GM12878 (cell line): ENCODE measurements at regions not wholly inside any gene's neighbourhood (a gene's known extent, or its start where the extent isn't known, plus 50 kb on each side); places are given as distances from the start of the nearest gene placed in this dataset.

ENCODE experiments used
- ATAC-seq: fragments of 200-7000 bp; cut with Tn5 transposase; 3 replicates; pipeline ENCODE4 v1.9.1; 2020; ENCODE audit warnings: mild to moderate bottlenecking, moderate library complexity
- BruUV-seq: library from RNA; stranded (reverse); fragments of 400-500 nt; replicated peaks from 2 replicates; lab custom pipeline; 2021; lab: Mats Ljungman, UMichigan
- CTCF ChIA-PET: fragments of 300-600 bp; sonication (Branson Sonifier 250); formaldehyde crosslinking; extraction: SDS; loops from one replicate; lab custom pipeline; 2021; ENCODE audit warnings: inconsistent platforms; lab: Yijun Ruan, JAX
- POLR2A ChIA-PET: fragments of 350-600 bp; formaldehyde crosslinking; extraction: SDS; loops from one replicate; lab custom pipeline; 2021; ENCODE audit warnings: inconsistent platforms; lab: Charles Lee
- RAD21 ChIA-PET: fragments of 300-600 bp; sonication (Branson Sonifier 250); formaldehyde crosslinking; loops from one replicate; lab custom pipeline; 2023; ENCODE audit warnings: antibody characterized with exemption; ENCODE audit not compliant: unreplicated experiment; lab: Charles Lee
- SMC1A ChIA-PET: fragments of 300-600 bp; sonication (Branson Sonifier 250); formaldehyde crosslinking; loops from one replicate; lab custom pipeline; 2023; ENCODE audit not compliant: unreplicated experiment, uncharacterized antibody; lab: Charles Lee
- DNase-seq: peaks from one replicate; pipeline ENCODE4 v3.0.0-alpha.2; 2011; ENCODE audit warnings: low read depth, low spot score
- FAIRE-seq: peaks from 3 replicates; lab custom pipeline; 2011; peaks lifted over from hg19 to GRCh38; lab: Jason Lieb, UNC
- H2AFZ ChIP-seq: 2 replicates; pipeline ENCODE4 v1.6.0; 2011; ENCODE audit warnings: low read depth, low read length, control low read depth; ENCODE audit not compliant: control insufficient read depth
- H3K27ac ChIP-seq: 2 replicates; pipeline ENCODE4 v1.5.1; 2011; ENCODE audit warnings: control low read depth; ENCODE audit not compliant: control insufficient read depth, insufficient read depth
- H3K27me3 ChIP-seq, 2 experiments: replicated peaks in 1 of 2; 2 replicates each; pipeline versions ENCODE4 v1.6.0 to v1.6.1; 2011; ENCODE audit warnings: low read length in 1 of 2; ENCODE audit not compliant: control insufficient read depth in 2 of 2, insufficient read depth in 2 of 2
- H3K36me3 ChIP-seq, 2 experiments: 2 replicates each; pipeline ENCODE4 v1.5.1; 2011; ENCODE audit warnings: low read length in 1 of 2; ENCODE audit not compliant: control insufficient read depth in 2 of 2, insufficient read depth in 2 of 2
- H3K4me1 ChIP-seq: 2 replicates; pipeline ENCODE4 v1.6.1; 2011; ENCODE audit warnings: mild to moderate bottlenecking, low read length, moderate library complexity, mixed read lengths; ENCODE audit not compliant: control insufficient read depth, insufficient read depth
- H3K4me2 ChIP-seq: 2 replicates; pipeline ENCODE4 v1.6.0; 2011; ENCODE audit warnings: control low read depth; ENCODE audit not compliant: control insufficient read depth, insufficient read depth
- H3K4me3 ChIP-seq: fragments of 200-600 bp; sonication (generic); 2 replicates; pipeline ENCODE4 v1.5.1; 2016
- H3K79me2 ChIP-seq: 2 replicates; pipeline ENCODE4 v1.6.0; 2011; ENCODE audit warnings: low read length; ENCODE audit not compliant: control insufficient read depth, insufficient read depth
- H3K9ac ChIP-seq: 2 replicates; pipeline ENCODE4 v1.8.0; 2011; ENCODE audit warnings: low read length, control low read depth, mixed read lengths; ENCODE audit not compliant: control insufficient read depth, insufficient read depth
- H3K9me3 ChIP-seq: replicated peaks from 3 replicates; pipeline ENCODE4 v1.5.1; 2011; ENCODE audit warnings: mild to moderate bottlenecking, low read length; ENCODE audit not compliant: control insufficient read depth, insufficient read depth
- H4K20me1 ChIP-seq: 2 replicates; pipeline ENCODE4 v1.6.0; 2011; ENCODE audit not compliant: control insufficient read depth, insufficient read depth
- BRCA1 ChIP-seq: IDR thresholded peaks from 2 replicates; pipeline ENCODE4 v1.6.1; 2011; ENCODE audit warnings: low read depth, low read length, improper control_type of control experiment
- GATAD2B ChIP-seq: fragments of 450-650 bp; conservative IDR thresholded peaks from 2 replicates; pipeline ENCODE4 v1.6.1; 2017; ENCODE audit warnings: low read depth, mild to moderate bottlenecking, moderate library complexity
- IKZF1 ChIP-seq: fragments of 450-650 bp; conservative IDR thresholded peaks from 2 replicates; pipeline ENCODE4 v1.6.1; 2017; ENCODE audit warnings: antibody characterized with exemption, mild to moderate bottlenecking
- KLF5 ChIP-seq: fragments of 450-650 bp; IDR thresholded peaks from 2 replicates; pipeline ENCODE4 v1.6.1; 2014; ENCODE audit warnings: mild to moderate bottlenecking; ENCODE audit not compliant: partially characterized antibody
- MYB ChIP-seq: fragments of 150-350 bp; IDR thresholded peaks from 2 replicates; pipeline ENCODE4 v1.6.1; 2014; ENCODE audit warnings: mild to moderate bottlenecking, low read depth, low read length, borderline replicate concordance
- WGBS: methylation state at CpG from one replicate; pipeline ENCODE4 v1.1.6; 2016; ENCODE audit warnings: low lambda C conversion rate; ENCODE audit not compliant: insufficient replicate concordance, insufficient coverage; ENCODE audit errors: missing lambda C conversion rate; 5-methylcytosine and 5-hydroxymethylcytosine counted together
- in situ Hi-C: fragments of 300-500 bp; cut with MboI; formaldehyde crosslinking; loops from 9 replicates; pipeline ENCODE4 v1.14.3; 2018; ENCODE audit warnings: mixed read lengths
- intact Hi-C: fragments of 100-400 bp; cut with micrococcal nuclease; formaldehyde crosslinking; loops from one replicate; pipeline ENCODE4 v1.14.2; 2022; ENCODE audit not compliant: unreplicated experiment

DNA sequence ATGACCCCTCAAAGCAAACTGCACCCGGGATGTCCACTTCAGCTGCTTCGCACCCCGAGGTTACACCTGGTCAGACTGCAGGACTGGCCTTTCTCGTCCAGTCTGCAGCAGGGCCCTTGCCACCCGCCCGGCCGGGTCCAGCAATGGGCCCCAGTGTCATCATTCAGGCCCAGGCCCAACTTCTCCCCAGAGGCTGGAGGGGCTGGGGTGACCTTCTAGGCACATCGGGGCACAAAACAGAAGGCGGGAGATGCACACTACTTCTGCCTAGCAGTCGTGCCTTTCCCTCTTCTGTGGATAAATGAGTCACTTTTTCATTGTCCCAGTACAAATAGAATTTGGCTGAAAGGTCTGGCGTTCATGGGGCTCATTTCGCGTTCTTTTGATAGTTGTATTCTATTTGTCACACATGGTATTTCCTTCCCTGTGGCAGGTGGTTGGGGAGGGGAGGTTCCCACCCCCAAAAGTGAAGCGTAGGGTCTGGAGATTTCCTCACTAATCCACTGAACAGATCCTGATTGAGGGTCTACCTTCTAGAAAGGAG is 56.9 kb upstream of the ID2 start:
- Histone ChIP-seq H3K9ac (no peak overlapping the region), H3K4me2 (no peak overlapping the region), H3K4me1 (peaks cover 9% of the 10 kb centered on the region; the same call in 1 of the 2 replicates), H3K79me2 (no peaks in the 10 kb centered on the region), H3K36me3 (no peaks in the 10 kb centered on the region), H2AFZ (no peak overlapping the region), H3K27me3 (peaks cover 0 to 3% of the 10 kb centered on the region in 2 experiments; a peak in 2 of 4 replicates), H3K9me3 (no peaks in the 10 kb centered on the region), H3K27ac (no peak overlapping the region), H4K20me1 (no peaks in the 10 kb centered on the region), H3K4me3 (no peak overlapping the region)
- ChIA-PET SMC1A (interaction anchor here (6.3 kb wide), 1 partner anchor 18 kb away, joined by 40 read pairs; no protein-coding TSS in a partner anchor), POLR2A (interaction anchor here (1.0 kb wide), 1 partner anchor 51 kb away, joined by 3 read pairs; no protein-coding TSS in a partner anchor), RAD21 (interaction anchor here (0.6 kb wide), 1 partner anchor 52 kb away, joined by 3 read pairs; no protein-coding TSS in a partner anchor), CTCF (interaction anchor here (0.6 kb wide), 1 partner anchor 1147 kb away, joined by 3 read pairs; no protein-coding TSS in a partner anchor)
- ATAC-seq (no peak), DNase-seq (no peak), FAIRE-seq (no peak)
- BruUV-seq, result no TSS peak
- in situ Hi-C loops (no loop called here), intact Hi-C loops (loop anchor here (5.0 kb wide), 1 partner anchor 78 kb away; no protein-coding TSS in a partner anchor)
- WGBS, result 25% methylated on average over 12 of the region's 14 CpGs
- TF ChIP-seq MYB (no peak), KLF5 (no peak), IKZF1 (no peak)

DNA sequence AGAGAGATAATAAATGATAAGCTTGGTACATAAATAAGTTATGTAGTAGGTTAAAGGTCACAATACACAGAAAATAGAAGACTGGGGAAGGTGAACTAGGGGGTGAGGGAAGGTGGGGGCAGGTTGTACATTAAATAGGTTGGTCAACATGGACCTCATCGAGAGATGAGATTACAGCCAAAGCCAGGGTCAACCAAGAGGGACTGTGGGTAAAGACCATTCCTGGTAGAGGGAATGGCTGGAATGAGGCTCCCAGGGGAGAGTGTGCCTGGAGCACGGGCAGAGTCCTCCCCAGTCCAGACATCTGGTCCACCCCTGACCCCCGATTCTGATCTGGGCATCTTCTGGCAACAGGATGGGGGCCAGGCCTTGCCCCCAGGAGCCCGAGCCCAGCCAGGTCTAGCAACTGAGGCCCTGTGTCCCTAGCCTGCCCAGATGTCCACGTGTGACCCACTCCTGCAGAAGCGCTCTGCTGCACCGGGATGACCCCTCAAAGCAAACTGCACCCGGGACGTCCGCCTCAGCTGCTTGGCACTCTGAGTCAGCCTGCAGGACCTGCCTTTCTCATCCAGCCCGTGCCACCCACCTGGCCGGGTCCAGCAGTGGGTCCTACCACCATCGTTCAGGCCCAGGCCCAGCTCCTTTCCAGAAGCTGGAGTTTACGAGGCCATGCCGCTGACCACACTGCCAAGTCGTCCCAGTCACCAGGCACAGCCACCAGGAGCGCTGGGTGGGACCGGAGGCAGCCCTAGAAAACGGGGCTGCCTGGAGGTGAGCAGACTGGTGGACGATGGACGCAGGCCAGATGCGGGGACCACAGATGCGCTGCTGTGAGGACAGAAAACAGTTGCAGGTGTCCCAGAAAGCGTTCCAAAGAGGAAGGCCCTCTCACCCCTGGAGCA is 56.2 kb upstream of the ID2 start:
- no peak for FAIRE-seq
- POLR2A ChIA-PET, result no interaction called here

More for the DNA sequence above, 56.2 kb upstream of the ID2 start:
- in situ Hi-C loops, result no loop called here
- H3K9ac ChIP-seq, result no peak overlapping the region
- 58% methylated on average over 24 of the region's 24 CpGs for WGBS
- no peak for TF ChIP-seq GATAD2B
- TF ChIP-seq BRCA1, result no peak
- H4K20me1 ChIP-seq, result no peaks in the 10 kb centered on the region
- no TSS peak for BruUV-seq
- no peak overlapping the region for H3K27ac ChIP-seq
- peaks cover 9% of the 10 kb centered on the region; the same call in 1 of the 2 replicates for H3K4me1 ChIP-seq
- no peak overlapping the region for H2AFZ ChIP-seq
- ChIA-PET SMC1A (no interaction called here), RAD21 (interaction anchor here (0.6 kb wide), 1 partner anchor 53 kb away, joined by 3 read pairs; no protein-coding TSS in a partner anchor), CTCF (no interaction called here)
- H3K4me3 ChIP-seq, result no peak overlapping the region
- no peaks in the 10 kb centered on the region for H3K36me3 ChIP-seq
- H3K27me3 ChIP-seq, result peaks cover 0 to 3% of the 10 kb centered on the region in 2 experiments; a peak in 2 of 4 replicates
- no peak for DNase-seq
- ATAC-seq, result no peak
- H3K79me2 ChIP-seq, result no peaks in the 10 kb centered on the region
- intact Hi-C loops, result loop anchor here (5.0 kb wide), 1 partner anchor 78 kb away; no protein-coding TSS in a partner anchor
- no peaks in the 10 kb centered on the region for H3K9me3 ChIP-seq
- H3K4me2 ChIP-seq, result no peak overlapping the region
